GF-D8 (cell line): ENCODE measurements at regions not wholly inside any gene's neighbourhood (a gene's known extent, or its start where the extent isn't known, plus 50 kb on each side); places are given as distances from the start of the nearest gene placed in this dataset.
"Not testable (repeated sequence)": the region's sequence is repeated elsewhere in the genome, so short reads cannot be mapped to it uniquely, and the experiment has no call there.

Source experiments
- DNase-seq: peaks from one replicate; lab custom pipeline; 2025; lab: John Stamatoyannopoulos, UW

DNA sequence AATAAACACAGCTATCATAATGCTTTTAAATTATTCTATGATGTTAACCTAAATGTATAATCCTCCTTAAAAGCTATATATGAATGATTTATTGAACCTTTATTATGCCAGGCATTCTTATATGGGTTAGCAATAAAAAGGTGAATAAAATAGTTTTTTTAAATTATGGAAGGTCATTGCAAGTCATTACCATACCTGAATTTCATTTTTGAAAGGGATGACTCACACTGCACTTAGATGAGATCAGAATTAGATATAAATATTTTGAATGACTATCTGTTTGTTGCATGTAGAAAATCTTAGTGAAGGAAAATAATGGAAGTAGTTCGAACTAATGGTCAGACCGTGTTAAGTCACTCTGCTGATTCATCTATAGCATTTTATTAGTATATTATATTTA is 822.3 kb downstream of the LUZP2 start:
- no peak for DNase-seq

DNA sequence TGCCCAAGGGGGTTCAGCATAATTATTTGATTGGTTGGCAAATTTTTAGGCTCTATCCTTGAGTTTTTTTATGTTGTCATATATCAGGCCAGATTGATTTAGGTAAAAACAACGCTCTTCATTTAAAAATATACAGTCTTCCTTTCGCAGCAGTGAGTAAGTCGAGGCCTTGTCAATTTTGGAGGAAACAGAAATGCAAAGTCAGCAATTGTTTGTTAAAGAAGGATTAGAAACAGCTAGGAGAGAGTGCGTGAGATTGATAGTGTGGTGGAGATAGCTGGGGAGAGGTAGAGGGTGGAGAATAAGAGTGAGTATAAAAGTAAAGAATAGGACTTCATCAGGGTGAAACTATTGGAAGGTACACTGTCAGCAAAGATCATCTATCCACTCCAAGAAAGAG is 830.8 kb downstream of the LUZP2 start:
- DNase-seq, result no peak

DNA sequence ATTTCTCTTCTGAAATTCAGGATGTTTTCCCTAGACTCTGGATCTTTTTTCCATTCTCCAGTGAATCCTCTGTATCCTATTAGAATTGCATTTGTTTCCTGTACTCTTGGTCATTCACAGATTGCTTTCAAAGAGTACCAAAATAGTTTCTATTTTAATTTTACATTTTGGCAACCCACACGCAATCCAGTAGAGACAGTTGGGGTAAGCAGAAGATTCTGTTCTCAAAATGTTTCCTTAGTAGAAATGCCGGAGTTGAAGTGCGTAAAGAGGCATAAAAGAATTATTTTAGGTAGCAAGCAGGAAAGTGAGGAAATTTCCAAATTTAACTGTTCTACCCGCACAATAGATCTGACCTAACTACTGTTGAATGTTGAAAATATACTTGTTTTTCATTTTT is 842.4 kb downstream of the LUZP2 start:
- no peak for DNase-seq

DNA sequence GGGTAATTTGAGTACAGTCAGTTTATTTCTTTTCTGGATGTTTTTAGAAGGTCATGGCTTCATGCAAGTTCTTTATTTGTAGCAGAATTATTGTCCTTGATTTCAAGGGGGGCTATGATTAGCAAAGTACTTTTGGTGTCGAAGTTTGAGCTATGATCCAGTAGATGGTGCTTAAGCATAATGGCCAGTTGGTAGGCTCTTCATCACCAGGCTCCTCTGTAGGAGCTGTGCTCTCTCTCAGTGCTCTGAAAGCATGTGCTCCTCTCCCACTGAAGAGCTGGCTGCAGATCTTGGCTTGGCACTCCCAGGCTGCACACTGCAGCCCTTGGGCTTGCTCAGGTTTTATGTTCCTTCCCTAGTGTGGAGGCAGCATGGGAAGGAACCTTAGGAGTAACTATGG is 852.7 kb downstream of the LUZP2 start:
- DNase-seq, result no peak

DNA sequence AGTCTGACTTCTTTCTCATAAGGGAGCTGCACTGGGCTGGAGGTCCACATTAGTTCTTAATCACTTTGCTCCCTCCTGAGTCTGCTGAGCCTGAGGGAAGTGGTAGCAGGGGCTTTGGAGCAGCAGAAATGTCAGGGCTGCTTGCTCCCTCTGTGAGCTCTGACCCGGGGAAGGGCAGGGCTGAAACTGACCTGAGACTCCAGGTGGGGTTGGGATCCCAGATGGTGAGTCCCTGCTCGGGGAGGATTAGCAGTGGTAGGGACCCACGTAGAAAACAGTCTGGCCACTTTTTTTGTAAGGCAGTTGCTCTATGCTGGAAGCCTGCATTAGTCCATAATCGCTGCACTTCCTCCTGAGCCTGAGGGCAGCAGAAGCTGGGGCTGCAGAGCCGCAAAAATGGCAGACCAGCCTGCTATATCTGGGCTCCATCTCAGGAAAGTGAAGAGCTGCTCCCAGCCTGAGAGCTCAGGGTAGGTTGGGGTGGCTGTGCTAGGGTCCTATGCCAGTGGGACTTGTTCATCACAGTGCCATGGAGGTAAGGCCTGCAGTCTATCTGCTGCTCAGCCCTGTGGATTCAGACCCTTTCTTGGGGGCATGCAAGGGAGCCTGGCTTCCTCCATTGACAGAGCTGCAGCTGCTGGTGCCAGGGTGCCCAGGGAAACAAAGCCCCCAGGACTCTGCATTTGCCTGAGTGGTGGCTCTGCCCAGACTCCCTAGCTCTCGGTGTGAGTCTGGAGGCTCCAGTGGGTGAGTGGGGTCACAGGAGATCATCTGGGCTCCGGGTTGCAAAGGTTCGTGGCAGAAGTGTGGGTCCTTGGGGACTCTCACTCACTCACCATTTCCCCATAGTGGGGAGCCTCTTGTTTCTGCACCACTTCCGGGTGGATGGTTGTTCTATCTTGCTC is 854.3 kb downstream of the LUZP2 start:
- no peak for DNase-seq

DNA sequence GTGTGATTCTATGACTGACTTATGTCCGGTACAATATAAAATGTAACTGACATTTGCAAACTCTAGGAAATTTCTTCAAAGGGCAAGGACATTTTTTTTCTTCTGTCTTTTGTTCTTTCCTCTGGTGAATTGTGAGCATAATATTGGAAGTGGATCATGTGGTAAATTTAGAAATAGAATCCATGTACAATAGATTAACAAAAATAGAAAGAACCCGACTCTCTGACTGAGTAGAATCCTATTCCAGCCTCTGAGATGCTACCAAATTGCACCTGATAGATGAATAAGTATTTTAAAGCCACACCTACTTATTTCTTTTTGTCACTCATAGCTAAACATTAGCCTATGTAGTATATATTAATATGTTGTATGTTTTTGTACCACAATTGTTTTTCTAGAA is 860.3 kb downstream of the LUZP2 start:
- DNase-seq, result no peak

DNA sequence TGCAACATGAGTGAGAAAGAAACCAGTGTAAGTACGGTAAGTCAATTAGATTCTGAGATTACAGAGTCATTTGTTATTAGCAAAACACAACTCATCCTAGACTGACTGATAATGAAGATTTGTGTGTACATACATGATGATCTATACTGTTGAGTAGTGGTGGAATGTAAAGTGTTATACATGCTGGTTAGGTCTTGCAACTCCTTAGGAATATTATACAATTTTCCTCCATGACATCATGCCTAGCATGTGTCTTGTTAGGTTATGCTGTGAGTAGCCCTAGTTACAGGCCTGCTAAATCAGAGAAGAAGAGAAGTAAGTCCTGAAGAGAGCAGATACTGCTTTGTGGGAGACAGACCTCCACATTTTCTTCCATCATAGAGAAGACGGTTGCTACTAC is 880.6 kb downstream of the LUZP2 start:
- no peak for DNase-seq

DNA sequence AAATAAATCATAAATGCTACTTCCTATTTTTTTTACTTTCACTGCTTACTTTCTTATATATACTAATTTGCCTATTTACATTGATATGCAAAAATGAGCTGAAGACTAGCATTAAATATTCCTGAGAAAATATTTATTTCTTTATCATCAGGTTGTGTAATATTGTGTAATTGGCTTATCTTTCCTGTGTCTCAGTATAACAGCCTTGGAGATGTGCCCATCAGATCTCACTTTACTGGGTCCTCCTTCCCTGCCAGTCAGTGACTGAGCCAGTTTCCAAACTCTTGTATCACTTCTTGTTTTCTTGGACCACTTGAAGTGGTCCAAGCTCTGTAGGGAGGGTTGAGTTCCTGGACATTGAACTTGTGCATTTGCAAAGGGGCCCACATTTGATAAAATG is 900.0 kb downstream of the LUZP2 start:
- DNase-seq, result no peak

DNA sequence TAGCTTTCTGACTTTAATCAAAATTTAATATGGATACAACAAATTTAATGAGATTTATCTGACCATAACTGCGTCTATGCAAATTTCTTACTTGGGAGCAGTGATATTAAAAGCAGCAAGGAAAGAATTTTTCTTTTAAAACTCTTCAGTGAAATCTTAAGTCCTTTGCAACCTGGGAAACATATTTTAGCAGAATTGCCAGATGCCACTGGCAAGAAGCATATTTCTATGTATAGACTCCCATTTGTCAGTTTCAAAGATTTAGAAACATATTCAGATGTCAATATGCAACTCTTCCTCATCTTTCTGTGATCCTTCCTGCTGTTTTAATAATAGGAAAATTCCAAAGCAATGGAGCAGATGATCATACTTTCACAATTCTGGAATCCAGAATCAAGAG is 911.3 kb downstream of the LUZP2 start:
- DNase-seq, result no peak

DNA sequence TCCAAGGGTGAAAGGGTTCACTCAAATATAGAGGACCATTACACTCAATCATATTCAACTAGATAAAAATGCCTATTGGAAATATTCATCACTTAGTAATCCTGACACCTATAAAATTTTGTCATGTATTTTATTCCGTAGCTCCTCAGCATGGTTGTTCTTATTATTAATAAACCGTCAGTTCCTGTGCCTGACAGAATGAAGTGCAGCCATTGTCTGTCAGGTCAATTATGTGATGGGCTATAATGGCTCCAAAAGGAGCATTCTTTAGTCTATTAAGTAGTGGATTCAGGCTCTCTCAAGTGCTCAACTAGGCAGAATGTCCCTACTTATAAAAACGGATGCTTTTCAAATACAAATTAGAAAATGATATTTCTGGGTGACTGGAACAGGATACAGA is 916.1 kb upstream of the ANO3 start:
- DNase-seq, result no peak

DNA sequence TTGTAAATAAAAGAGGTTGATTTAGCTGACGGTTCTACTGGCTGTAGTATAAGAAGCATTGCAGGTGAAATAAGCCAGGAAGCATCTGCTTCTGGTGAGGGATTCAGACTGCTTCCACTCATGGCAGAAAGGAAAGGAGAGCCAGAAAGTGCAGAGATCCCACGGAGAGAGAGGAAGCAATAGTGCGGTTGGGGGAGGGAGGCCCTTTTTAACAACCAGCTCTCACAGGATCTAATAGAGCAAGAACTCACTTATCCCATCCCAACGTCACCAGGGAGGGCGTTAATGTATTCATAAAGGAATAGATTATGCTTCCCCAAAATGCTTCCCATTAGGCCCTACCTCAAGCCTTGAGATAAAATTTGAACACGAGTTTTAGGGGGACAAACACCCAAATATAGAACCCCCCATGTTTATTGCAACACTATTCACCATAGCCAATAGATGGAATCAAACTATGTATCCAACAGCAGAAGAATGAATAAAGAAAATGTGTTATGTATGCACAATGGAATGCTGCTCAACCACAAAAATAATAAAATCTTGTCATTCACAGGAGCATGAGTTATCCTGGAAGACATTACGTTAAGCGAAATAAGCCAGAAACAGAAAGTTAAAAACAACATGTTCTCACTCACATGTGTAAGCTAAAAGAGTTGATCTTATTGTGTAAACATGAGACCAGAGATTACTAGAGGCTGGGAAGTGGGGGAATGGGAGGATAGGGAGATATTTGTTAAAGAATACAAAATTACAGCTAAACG is 908.3 kb upstream of the ANO3 start:
- no peak for DNase-seq

DNA sequence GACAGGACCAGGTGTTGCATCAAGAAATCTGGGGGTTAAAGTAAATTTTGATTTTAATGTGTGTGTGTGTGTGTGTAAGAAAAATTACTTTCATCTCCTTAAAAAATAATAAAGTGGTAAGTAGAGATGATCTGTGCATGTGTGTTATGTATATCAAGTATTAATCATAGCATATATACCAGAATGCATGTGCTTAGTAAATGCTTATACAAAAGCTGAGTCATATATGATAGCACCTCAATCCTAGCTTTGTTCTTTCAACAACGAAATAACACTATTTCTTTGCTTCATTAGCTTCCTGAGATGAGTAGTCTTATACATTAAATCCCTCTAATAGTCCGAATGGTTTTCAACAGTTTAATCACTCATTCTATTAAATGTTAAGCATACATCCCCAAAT is 899.6 kb upstream of the ANO3 start:
- no peak for DNase-seq

DNA sequence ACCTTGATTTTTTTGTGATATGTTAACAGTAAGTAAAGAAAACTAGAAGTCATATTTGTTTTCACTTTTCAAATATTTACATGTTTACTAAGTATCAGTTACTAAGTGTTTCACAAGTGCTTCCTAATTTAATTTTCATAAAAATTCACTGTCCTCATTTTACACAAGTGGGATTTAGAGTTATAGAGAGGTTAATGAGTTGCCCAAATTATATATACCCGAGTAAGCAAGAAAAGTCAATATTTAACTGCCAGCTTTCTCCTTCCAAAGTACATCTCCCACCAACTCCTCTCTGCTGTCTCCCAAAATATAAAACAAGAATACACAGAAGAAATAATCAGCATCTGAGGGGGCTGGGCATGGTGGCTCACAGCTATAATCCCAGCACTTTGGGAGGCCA is 896.7 kb upstream of the ANO3 start:
- no peak for DNase-seq

DNA sequence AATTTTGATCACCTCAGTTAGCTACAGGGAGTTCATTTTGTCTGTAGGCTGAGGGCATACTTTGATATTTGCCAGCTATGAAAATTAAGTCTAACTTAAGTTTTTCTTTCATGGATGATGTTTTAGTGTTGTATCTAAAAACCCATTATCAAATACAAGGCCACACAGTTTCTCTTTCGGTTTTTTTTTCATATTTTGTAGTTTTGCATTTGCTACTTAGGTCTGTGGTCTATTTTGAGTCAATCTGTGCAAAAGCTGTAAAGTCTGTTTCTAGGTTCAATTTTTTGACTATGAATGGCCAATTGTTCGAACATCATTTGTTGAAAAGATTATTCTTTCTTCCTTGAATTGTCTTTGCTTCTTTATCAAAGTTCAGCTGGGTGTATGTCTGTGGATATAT is 895.6 kb upstream of the ANO3 start:
- DNase-seq, result no peak

DNA sequence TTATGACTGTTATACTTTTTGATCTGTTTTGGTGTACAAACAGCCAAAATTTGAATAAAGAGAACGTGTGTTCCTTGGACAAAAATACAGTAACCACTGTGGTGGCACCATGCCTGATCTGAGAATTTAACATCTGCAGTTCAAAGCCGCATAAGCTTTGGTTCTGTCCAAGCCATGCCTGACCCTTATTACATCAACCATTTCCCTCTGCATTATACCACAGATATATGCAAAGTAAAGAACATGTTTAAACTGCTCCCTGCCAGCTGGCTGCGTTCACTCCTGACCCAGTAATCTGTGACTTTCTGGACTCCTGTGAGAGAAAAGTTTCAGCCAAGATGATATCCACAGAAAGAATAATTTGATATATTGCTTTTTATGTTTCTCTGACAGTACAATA is 890.5 kb upstream of the ANO3 start:
- DNase-seq, result no peak

DNA sequence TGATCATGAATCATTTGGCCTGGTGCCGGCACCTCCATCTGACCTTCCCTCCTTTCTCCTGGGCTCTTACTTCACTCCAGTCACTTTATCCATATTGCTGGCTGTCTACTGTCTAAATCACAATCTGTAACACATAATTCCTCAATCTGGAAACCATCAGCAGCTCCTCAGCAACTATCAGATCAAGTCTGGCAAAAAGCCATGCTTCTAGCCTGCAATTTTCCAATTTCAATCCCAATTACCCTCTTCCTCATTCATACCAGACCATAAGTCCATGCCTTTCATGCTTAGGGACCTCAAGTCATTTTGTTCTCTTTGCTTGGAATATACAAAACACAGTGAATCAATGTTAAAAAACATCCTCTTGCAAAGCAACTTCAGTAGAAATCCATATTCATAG is 882.8 kb upstream of the ANO3 start:
- DNase-seq, result no peak

DNA sequence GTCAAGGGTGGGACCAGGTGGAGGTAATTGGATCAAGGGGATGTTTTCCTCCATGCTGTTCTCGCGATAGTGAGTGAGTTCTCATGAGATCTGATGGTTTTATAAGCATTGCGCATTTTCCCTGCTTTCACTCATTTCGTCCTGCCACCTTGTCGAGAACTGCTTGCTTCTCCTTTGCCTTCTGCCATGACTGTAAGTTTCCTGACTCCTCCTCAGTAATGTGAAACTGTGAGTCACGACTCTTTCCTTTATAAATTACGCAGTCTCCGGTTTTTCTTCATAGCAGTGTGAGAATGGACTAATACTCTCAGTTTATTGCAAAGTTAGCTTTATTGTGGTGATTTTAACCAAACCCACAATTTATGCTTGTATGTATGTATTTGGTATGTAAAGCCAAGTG is 878.5 kb upstream of the ANO3 start:
- no peak for DNase-seq

DNA sequence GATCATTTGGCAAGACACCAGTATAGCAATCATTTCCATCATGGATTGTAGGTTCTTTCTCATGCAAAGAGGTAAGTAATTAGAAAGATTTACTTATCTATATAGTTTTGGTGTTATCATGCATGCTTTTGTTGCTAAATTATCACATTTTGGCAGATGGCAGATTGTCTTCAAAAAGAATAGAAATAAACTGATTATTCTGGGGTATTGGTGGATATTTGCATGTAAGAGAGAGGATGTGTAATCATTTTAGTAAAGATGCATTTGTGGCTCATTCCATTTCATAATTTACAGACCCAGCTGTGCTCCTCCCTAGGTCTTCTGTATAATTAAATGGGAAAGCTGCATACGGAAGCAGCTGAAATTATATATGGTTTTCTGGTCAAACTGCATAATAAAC is 875.7 kb upstream of the ANO3 start:
- DNase-seq, result no peak

DNA sequence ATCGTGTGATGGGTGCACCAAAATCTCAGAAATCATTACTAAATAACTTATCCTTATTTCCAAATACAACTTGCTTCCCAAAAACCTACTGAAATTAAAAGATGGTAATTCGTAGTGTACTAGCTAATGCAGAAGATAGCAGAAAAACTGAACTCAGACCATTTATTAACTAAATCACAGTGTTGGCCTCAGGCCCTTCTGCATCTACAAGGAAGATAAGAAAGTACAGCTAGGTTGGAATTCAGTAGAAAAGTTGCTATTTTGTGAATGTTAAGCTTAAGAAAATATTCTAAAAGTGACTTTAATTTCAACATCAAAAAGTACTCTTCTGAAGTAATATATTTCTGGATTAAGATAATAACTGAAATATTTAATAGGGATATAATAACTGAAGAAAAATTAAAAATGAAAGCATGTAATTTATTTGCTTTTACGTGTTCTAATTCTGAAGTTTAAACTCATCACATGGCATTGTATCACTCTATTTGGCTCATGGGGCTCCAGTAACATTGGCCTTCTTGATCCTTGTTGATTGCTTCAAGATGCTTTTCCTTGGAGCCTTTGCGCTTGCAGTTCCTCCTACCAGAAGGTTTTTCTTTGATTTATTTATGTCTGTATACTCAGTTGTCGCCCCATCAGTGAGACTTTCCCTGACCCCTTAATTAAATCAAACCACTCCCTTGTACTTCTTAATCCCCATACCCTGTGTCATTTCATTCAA is 847.9 kb upstream of the ANO3 start:
- DNase-seq, result no peak

DNA sequence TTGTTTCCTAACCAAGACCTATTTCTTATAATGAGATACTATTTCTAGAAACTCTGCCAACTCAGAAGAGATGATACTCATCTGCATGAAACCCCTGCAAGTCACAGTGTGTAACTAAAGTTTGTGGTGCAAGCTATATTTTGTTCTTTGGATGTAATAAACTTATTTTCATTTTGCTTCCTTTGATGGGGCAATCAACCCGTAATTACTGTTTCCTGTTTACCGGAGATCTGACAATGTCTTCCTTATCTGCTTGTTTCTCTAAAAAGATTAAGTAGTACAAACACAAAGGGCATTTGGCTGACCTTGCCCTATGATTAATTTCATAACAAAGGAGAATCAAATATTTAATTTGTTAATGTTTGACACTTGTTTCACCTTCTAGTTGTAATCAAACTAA is 846.6 kb upstream of the ANO3 start:
- DNase-seq, result no peak

DNA sequence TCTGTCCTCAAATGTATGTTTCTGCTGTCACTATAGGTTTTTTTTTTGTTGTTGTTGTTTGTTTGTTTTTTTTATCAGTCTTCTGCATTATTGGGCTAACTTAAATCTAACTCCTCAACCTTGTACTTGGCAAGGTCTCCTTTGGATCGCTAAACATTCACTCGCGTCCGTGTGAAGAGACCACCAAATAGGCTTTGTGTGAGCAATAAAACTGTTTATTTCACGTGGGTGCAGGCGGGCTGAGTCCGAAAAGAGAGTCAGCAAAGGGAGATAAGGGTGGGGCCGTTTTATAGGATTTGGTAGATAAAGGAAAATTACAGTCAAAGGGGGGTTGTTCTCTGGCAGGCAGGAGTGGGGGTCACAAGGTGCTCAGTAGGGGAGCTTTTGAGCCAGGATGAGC is 845.6 kb upstream of the ANO3 start:
- not testable (repeated sequence) for DNase-seq

DNA sequence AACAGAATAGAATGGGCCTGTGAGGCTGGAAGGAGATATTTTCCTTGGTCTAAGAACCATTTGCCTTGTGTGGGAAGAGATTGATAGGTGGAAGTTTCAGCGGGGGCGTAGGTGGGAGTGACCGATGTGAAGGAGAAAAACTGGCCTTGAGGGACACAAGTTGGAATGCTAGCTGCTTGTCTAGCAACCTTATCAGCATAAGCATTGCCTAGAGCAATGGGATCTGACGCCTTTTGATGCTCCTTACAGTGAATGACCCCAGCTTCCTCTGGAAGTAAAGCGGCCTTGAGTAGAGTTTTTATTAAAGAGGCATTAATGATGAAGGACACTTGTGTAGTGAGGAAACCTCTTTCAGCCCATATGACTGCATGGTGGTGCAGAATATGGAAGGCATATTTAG is 843.8 kb upstream of the ANO3 start:
- DNase-seq, result not testable (repeated sequence)

DNA sequence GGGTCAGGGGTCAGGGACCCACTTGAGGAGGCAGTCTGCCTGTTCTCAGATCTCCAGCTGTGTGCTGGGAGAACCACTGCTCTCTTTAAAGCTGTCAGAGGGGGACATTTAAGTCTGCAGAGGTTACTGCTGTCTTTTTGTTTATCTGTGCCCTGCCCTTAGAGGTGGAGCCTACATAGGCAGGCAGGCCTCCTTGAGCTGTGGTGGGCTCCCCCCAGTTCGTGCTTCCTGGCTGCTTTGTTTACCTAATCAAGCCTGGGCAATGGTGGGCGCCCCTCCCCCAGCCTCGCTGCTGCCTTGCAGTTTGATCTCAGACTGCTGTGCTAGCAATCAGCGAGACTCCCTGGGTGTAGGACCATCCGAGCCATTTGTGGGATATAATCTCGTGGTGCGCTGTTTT is 830.5 kb upstream of the ANO3 start:
- DNase-seq, result not testable (repeated sequence)
